Lower lobe of right lung (tissue), 2 donors: ENCODE measurements at regions not wholly inside any gene's neighbourhood (a gene's known extent, or its start where the extent isn't known, plus 50 kb on each side); places are given as distances from the start of the nearest gene placed in this dataset.

ENCODE experiments used
- ATAC-seq, 2 donors: fragments of 200-7000 bp; cut with Tn5 transposase; one replicate each; pipeline ENCODE4 v1.9.1; 2020 to 2022; ENCODE audit warnings: mild to moderate bottlenecking in 2 of 2, moderate library complexity in 2 of 2
- DNase-seq: peaks from one replicate; pipeline ENCODE4 v3.0.0-alpha.2; 2020
- H3K27ac ChIP-seq: fragments of 200-600 bp; one replicate; pipeline ENCODE4 v1.8.0; 2022
- H3K27me3 ChIP-seq: fragments of 200-600 bp; one replicate; pipeline ENCODE4 v1.8.0; 2022; ENCODE audit warnings: low read depth
- H3K36me3 ChIP-seq: fragments of 200-600 bp; one replicate; pipeline ENCODE4 v1.8.0; 2022; ENCODE audit warnings: mild to moderate bottlenecking
- H3K4me1 ChIP-seq: fragments of 200-600 bp; one replicate; pipeline ENCODE4 v1.8.0; 2022
- H3K4me3 ChIP-seq: fragments of 200-600 bp; one replicate; pipeline ENCODE4 v1.8.0; 2022; ENCODE audit warnings: mild to moderate bottlenecking
- H3K9me3 ChIP-seq: fragments of 200-600 bp; one replicate; pipeline ENCODE4 v1.8.0; 2022
- intact Hi-C: fragments of 100-400 bp; cut with DNase I; formaldehyde crosslinking; loops from one replicate; pipeline ENCODE4 v1.11.0; 2022
- TF ChIP-seq, protein P1 (sequence below): fragments of 200-600 bp; IDR thresholded peaks from one replicate; pipeline ENCODE4 v1.8.0; 2022; ENCODE audit warnings: antibody characterized with exemption, mild to moderate bottlenecking
- donor health status: DM: no; HTN: yes; CAD: no; lungs with severe emphysema.

DNA sequence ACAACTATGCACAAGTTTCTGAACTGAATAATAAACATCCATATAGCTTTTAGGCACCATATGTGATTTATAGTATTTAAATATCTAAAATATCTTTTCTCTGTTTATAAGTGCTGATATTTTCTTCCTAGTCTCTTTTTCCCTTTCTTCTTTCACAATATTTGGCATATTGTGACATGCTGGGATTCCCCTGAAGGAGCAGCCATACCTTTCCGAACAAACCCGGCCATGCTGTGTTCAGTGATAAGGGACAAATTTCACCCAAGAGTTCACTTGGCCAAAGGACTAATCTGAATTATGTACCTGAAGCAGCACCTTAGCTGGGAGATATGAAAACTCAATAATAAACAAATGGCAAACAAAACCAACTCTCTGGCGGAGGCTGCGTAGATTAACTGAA, 250.8 kb downstream of the RDH14 start:
- ATAC-seq = no peak
- intact Hi-C loops = no loop called here
- H3K4me3 ChIP-seq = no peak overlapping the region

DNA sequence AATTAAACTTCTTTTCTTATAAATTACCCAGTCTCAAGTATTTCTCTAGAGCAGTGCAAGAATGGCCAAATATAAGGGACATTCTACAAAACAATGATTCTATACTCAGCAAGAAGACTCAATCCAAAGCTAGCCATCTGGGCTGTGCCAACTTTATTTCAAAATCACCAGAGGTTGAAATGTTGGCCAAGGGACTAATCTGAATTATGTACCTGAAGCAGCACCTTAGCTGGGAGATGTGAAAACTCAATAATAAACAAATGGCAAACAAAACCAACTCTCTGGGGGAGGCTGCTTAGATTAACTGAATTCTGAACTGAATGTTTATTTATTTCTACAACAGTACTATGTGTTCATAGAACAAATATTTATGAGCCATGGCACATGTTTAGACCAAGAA, 251.3 kb downstream of the RDH14 start:
- ATAC-seq (no peak), DNase-seq (no peak)
- H3K27me3 ChIP-seq = no peaks in the 10 kb centered on the region
- H3K4me3 ChIP-seq = no peak overlapping the region
- intact Hi-C loops = no loop called here
- H3K27ac ChIP-seq = no peak overlapping the region
- H3K9me3 ChIP-seq = no peaks in the 10 kb centered on the region
- no peaks in the 10 kb centered on the region for H3K36me3 ChIP-seq
- TF ChIP-seq, protein P1, sequence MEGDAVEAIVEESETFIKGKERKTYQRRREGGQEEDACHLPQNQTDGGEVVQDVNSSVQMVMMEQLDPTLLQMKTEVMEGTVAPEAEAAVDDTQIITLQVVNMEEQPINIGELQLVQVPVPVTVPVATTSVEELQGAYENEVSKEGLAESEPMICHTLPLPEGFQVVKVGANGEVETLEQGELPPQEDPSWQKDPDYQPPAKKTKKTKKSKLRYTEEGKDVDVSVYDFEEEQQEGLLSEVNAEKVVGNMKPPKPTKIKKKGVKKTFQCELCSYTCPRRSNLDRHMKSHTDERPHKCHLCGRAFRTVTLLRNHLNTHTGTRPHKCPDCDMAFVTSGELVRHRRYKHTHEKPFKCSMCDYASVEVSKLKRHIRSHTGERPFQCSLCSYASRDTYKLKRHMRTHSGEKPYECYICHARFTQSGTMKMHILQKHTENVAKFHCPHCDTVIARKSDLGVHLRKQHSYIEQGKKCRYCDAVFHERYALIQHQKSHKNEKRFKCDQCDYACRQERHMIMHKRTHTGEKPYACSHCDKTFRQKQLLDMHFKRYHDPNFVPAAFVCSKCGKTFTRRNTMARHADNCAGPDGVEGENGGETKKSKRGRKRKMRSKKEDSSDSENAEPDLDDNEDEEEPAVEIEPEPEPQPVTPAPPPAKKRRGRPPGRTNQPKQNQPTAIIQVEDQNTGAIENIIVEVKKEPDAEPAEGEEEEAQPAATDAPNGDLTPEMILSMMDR = no peak
- no peaks in the 10 kb centered on the region for H3K4me1 ChIP-seq

More for the DNA sequence above, 250.8 kb downstream of the RDH14 start:
- no peaks in the 10 kb centered on the region for H3K27me3 ChIP-seq
- no peaks in the 10 kb centered on the region for H3K36me3 ChIP-seq
- H3K9me3 ChIP-seq = no peaks in the 10 kb centered on the region
- TF ChIP-seq, protein P1 = no peak
- H3K27ac ChIP-seq = no peak overlapping the region
- DNase-seq = no peak
- no peaks in the 10 kb centered on the region for H3K4me1 ChIP-seq

DNA sequence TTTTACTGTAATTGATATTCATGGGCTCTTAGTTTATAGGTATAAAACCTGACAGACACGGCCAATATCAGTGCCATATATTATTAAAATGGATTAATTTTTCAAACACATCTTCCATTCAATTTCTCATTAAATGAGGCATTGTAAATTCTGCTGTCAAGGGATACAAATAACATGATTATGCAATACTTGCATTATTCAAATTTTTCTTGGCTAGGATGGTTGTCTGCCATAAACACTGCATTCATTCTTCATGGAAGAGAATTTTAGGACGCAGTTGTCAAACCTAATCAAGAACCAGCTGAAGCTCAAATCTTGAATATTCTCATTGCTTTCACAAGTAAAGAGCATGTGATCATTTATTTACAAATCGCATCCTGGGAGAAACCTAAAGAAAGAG, 255.6 kb downstream of the RDH14 start:
- H3K36me3 ChIP-seq = no peaks in the 10 kb centered on the region
- H3K4me3 ChIP-seq = no peak overlapping the region
- peaks cover 6% of the 10 kb centered on the region for H3K4me1 ChIP-seq
- DNase-seq (no peak), ATAC-seq (no peak)
- intact Hi-C loops = no loop called here
- TF ChIP-seq, protein P1 = no peak
- H3K27me3 ChIP-seq = no peaks in the 10 kb centered on the region
- no peaks in the 10 kb centered on the region for H3K9me3 ChIP-seq
- H3K27ac ChIP-seq = no peak overlapping the region

DNA sequence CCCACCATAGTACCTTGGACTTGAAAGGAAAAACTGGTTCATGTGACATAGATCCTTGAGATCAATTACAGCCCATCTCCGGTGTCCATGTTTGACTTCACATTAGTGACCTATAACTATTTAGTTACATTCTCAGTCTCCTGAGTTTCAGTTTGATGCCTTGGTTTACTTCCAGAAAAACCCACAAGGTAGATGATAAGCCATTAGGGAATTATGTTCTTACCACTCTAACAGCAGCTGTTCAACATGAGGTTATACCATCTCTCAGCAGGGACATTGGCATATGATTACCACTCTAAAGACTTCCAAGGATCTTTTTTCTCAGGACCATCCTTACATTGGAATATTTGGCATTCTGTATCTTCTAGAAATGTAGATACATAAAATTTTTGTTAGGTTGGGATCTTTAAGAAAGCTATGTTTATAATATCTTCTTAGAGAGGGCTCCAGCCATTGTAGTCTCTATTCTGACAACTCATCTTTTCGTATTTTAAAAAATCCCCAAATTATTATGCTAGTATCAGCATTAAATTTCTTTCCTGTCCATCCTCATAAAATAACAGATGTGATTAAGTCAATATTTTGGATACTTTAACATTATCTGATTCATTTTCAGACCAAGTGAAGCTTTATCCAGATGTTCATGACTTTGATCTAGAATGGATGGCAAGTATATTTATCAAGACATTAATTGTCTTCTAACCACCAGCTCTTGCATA, 258.9 kb downstream of the RDH14 start:
- H3K4me1 ChIP-seq = peaks cover 12% of the 10 kb centered on the region
- no peak overlapping the region for H3K4me3 ChIP-seq
- H3K36me3 ChIP-seq = no peaks in the 10 kb centered on the region
- ATAC-seq (no peak), DNase-seq (no peak)
- H3K9me3 ChIP-seq = no peaks in the 10 kb centered on the region
- intact Hi-C loops = no loop called here
- H3K27me3 ChIP-seq = no peaks in the 10 kb centered on the region
- H3K27ac ChIP-seq = no peak overlapping the region
- TF ChIP-seq, protein P1 = no peak

DNA sequence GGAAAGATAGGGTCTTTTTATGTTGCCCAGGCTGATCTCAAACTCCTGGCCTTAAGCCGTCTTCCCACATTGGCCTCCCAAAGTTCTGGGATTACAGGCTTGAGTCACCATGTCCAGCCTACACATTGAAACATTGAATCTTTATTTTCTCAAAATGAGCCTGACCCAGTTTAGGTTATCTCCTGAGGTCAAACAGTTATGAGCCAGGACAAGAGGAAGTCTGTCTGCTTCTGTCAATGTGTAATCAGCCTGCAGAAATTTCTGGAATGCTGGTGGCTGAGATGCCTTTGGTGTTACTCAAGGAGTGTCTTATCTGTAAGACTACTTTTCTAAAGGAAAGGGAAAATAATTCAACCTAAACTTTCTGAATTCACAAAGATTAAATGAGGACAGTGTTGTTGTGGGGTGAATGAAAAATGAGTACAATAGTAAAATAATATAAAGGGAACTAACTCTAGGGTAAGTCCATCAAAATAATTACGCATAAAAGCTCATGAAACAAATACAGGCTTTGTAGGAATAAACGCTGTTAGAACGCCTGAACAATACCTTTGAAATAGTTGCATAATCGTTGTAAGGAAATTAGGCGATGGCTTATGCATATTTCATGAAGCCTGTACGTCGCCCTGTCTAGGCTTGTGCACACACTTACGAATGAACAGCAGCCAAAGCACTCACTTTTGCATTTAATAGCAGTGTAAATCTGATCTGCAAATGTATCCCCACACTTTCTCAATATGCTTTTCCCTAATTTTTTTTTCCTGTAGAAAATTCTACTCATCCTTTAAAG, 260.8 kb downstream of the RDH14 start:
- H3K27me3 ChIP-seq = no peaks in the 10 kb centered on the region
- peak overlapping the region; percentile 53 for H3K27ac ChIP-seq
- no peak for DNase-seq
- H3K4me1 ChIP-seq = peaks cover 12% of the 10 kb centered on the region
- TF ChIP-seq, protein P1 = no peak
- H3K36me3 ChIP-seq = no peaks in the 10 kb centered on the region
- peak; percentile 37 to 91 for ATAC-seq
- no peaks in the 10 kb centered on the region for H3K9me3 ChIP-seq
- H3K4me3 ChIP-seq = no peak overlapping the region
- intact Hi-C loops = no loop called here
